Thyroid gland (tissue), 4 donors: ENCODE measurements at regions not wholly inside any gene's neighbourhood (a gene's known extent, or its start where the extent isn't known, plus 50 kb on each side); places are given as distances from the start of the nearest gene placed in this dataset.

Source experiments
- DNase-seq, 2 donors: peaks; one replicate each; pipeline ENCODE4 v3.0.0-alpha.2; 2019
- H3K27ac ChIP-seq, 3 donors: fragments of 200-600 bp; sonication (generic); 1 replicate in 2 of 3; 2 replicates in 1 of 3; pipeline ENCODE4 v1.5.1; 2016 to 2019; ENCODE audit warnings: mild to moderate bottlenecking in 1 of 3, moderate library complexity in 1 of 3
- H3K27me3 ChIP-seq: fragments of 200-600 bp; sonication (generic); one replicate; pipeline ENCODE4 v1.5.1; 2019
- H3K36me3 ChIP-seq, 2 donors: fragments of 200-600 bp; sonication (generic); one replicate each; pipeline ENCODE4 v1.5.1; 2016 to 2019
- H3K4me1 ChIP-seq, 2 donors: fragments of 200-600 bp; sonication (generic); one replicate each; pipeline ENCODE4 v1.5.1; 2017 to 2019
- H3K4me3 ChIP-seq, 3 donors: fragments of 200-600 bp; sonication (generic); replicated peaks in 1 of 3; 1 replicate in 2 of 3; 2 replicates in 1 of 3; pipeline ENCODE4 v1.5.1; 2016; ENCODE audit warnings: mild to moderate bottlenecking in 1 of 3
- H3K9me3 ChIP-seq: fragments of 200-600 bp; sonication (generic); one replicate; pipeline ENCODE4 v1.5.1; 2017
- POLR2A ChIP-seq, 2 donors: fragments of 450-650 bp; IDR thresholded peaks; one replicate each; pipeline ENCODE4 v1.6.1; 2017; ENCODE audit warnings: antibody characterized with exemption in 2 of 2, mild to moderate bottlenecking in 2 of 2, moderate library complexity in 1 of 2
- WGBS, 2 donors: methylation state at CpG; one replicate each; pipeline ENCODE4 v1.1.5; 2017; 5-methylcytosine and 5-hydroxymethylcytosine counted together
- intact Hi-C: fragments of 100-400 bp; cut with DNase I; formaldehyde crosslinking; loops from one replicate; pipeline ENCODE4 v1.15.1; 2023
- TF ChIP-seq, protein P1 (sequence below), 6 experiments: fragments of 200-600 bp in 3 of 6; fragments of 450-650 bp in 3 of 6; sonication (generic) in 3 of 6; IDR thresholded peaks; one replicate each; pipeline ENCODE4 v1.5.1; 2016 to 2019; ENCODE audit warnings: antibody characterized with exemption in 6 of 6, mild to moderate bottlenecking in 2 of 6, inconsistent platforms in 1 of 6, moderate library complexity in 1 of 6

DNA sequence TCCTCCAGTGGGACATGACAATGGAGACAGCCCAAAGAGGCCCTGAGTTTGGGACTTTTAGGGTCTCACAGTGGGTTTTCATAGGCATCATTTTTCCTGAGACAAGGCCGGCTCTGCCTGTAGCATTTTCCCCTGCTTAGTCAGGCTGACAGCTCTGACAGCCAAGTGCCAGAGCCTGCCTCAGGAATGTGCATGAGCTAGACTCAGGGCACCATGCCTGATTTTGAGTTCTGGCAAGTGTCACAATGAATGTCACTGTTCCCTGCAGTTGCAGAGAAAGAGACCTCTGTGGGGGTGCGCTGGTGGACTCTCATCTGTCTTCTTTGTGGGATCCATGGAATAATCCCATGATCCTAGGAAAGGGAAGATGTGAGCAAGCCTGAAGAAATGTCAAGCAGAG lies 343.3 kb upstream of the TSPY4 start:
- no peak overlapping the region for H3K4me3 ChIP-seq
- WGBS, 2 donors = 50% methylated on average over 2 of the region's 2 CpGs; no CpG with 5 or more reads in 1 of the 2 donors
- H3K27ac ChIP-seq = no peak overlapping the region

DNA sequence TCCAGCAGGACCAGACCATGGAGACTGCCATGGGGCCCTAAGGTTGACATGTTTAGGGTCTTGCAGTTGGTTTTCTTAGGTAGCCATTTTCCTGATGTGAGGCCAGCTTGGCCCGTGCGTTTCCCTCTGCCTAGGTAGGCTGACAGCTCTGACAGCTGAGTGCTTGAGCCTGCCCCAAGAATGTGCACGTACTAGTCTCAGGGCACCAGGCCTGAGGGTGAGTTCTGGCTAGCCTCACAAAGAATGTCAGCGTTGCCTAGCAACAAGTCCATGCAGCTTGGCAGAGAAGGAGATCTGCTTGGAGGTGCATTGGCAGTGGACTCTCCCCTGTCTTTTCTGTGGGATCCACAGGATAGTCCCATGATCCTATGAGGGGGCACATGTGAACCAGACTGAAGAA lies 336.0 kb upstream of the TSPY4 start:
- peak; percentile 35 to 49 for DNase-seq
- no peak overlapping the region for H3K4me3 ChIP-seq
- intact Hi-C loops = no loop called here
- H3K36me3 ChIP-seq = no peaks in the 10 kb centered on the region
- no peaks in the 10 kb centered on the region for H3K4me1 ChIP-seq
- TF ChIP-seq, protein P1, sequence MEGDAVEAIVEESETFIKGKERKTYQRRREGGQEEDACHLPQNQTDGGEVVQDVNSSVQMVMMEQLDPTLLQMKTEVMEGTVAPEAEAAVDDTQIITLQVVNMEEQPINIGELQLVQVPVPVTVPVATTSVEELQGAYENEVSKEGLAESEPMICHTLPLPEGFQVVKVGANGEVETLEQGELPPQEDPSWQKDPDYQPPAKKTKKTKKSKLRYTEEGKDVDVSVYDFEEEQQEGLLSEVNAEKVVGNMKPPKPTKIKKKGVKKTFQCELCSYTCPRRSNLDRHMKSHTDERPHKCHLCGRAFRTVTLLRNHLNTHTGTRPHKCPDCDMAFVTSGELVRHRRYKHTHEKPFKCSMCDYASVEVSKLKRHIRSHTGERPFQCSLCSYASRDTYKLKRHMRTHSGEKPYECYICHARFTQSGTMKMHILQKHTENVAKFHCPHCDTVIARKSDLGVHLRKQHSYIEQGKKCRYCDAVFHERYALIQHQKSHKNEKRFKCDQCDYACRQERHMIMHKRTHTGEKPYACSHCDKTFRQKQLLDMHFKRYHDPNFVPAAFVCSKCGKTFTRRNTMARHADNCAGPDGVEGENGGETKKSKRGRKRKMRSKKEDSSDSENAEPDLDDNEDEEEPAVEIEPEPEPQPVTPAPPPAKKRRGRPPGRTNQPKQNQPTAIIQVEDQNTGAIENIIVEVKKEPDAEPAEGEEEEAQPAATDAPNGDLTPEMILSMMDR (IDR thresholded peaks at IDR 0.05) = no peak
- H3K9me3 ChIP-seq = no peaks in the 10 kb centered on the region
- H3K27me3 ChIP-seq = no peaks in the 10 kb centered on the region
- WGBS, 2 donors = no CpG with 5 or more reads among the region's 4 CpGs
- H3K27ac ChIP-seq = no peak overlapping the region

More for the DNA sequence above, 343.3 kb upstream of the TSPY4 start:
- no peaks in the 10 kb centered on the region for H3K4me1 ChIP-seq
- H3K9me3 ChIP-seq = no peaks in the 10 kb centered on the region
- intact Hi-C loops = no loop called here
- no peak for TF ChIP-seq POLR2A (IDR thresholded peaks at IDR 0.05)
- TF ChIP-seq, protein P1 (IDR thresholded peaks at IDR 0.05) = no peak
- no peaks in the 10 kb centered on the region for H3K36me3 ChIP-seq
- no peaks in the 10 kb centered on the region for H3K27me3 ChIP-seq
- peak; percentile 32 to 53 for DNase-seq

DNA sequence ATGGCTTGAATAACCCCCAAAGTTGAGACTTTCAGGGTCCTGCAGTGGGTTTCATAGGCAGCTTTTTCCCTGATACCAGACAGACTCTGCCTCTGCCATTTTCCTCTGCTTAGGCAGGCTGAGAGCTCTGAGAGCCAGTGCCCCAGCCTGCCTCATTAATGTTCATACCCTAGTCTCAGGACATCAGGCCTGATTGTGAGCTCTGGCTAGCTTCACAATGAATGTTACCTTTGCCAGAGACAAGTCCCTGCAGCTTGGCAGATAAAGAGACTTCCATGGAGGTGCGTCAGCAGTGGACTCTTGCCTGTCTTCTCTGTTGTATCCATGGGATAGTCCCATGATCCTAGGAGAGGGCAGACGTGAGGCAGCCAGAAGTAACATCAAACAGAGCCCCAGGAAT lies 333.5 kb upstream of the TSPY4 start:
- Histone ChIP-seq H3K27me3 (no peaks in the 10 kb centered on the region), H3K4me3 (no peak overlapping the region), H3K27ac (no peak overlapping the region), H3K9me3 (no peaks in the 10 kb centered on the region), H3K36me3 (no peaks in the 10 kb centered on the region), H3K4me1 (no peaks in the 10 kb centered on the region)
- TF ChIP-seq, protein P1 (IDR thresholded peaks at IDR 0.05) = no peak
- TF ChIP-seq POLR2A (IDR thresholded peaks at IDR 0.05) = no peak
- DNase-seq = no peak
- WGBS, 2 donors = 45 to 48% methylated on average over 2 of the region's 2 CpGs
- intact Hi-C loops = no loop called here

DNA sequence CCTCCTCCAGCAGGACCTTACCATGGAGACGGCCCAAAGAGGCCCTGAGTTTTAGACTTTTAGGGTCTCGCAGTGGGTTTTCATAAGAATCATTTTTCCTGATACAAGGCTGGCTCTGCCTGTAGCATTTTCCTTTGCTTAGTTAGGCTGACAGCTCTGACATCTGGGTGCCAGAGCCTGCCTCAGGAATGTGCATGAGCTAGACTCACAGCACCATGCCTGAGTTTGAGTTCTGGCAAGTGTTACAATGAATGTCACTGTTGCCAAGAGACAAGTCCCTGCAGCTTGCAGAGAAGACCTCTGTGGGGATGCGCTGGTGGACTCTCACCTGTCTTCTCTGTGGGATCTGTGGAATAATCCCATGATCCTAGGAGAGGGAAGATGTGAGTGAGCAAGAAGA lies 328.6 kb upstream of the TSPY4 start:
- no peak for TF ChIP-seq POLR2A (IDR thresholded peaks at IDR 0.05)
- TF ChIP-seq, protein P1 (IDR thresholded peaks at IDR 0.05) = no peak
- Histone ChIP-seq H3K27ac (no peak overlapping the region), H3K4me3 (no peak overlapping the region), H3K36me3 (no peaks in the 10 kb centered on the region), H3K4me1 (no peaks in the 10 kb centered on the region), H3K27me3 (no peaks in the 10 kb centered on the region), H3K9me3 (no peaks in the 10 kb centered on the region)
- DNase-seq = no peak
- 65 to 66% methylated on average over 2 to 3 of the region's 3 CpGs for WGBS, 2 donors
- intact Hi-C loops = no loop called here

DNA sequence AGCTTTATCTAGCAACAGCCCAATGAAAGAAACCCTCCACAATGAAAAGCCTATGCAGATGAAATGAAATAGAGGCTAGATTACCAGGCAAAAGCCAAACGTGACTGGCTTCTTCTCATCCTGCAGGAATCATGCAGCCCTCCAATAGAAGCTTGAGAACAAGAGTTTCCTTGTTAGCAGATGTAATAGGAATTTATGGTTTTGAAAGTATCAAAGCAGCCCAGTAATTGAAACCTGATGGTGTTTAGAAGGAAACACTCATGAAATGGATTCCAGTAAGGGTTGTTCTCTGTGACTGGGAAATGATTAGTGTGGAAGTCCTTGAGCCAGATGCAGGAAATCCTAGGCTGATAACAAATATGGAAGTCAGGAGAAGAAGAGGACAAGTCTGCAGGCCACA lies 320.3 kb upstream of the TSPY4 start:
- no peak overlapping the region for H3K27ac ChIP-seq
- H3K36me3 ChIP-seq = no peaks in the 10 kb centered on the region
- TF ChIP-seq, protein P1 (IDR thresholded peaks at IDR 0.05) = no peak
- no peaks in the 10 kb centered on the region for H3K4me1 ChIP-seq
- no peaks in the 10 kb centered on the region for H3K27me3 ChIP-seq
- no peak overlapping the region for H3K4me3 ChIP-seq
- DNase-seq = no peak
- 6 to 27% methylated on average over 1 of the region's 1 CpG for WGBS, 2 donors
- no peaks in the 10 kb centered on the region for H3K9me3 ChIP-seq
- intact Hi-C loops = no loop called here
